GM12872 (cell line): ENCODE measurements at regions not wholly inside any gene's neighbourhood (a gene's known extent, or its start where the extent isn't known, plus 50 kb on each side); places are given as distances from the start of the nearest gene placed in this dataset.

Source experiments
- CTCF ChIP-seq: IDR thresholded peaks from 3 replicates; pipeline ENCODE4 v1.5.1; 2011; ENCODE audit warnings: low read depth, mild to moderate bottlenecking, low read length, moderate library complexity; ENCODE audit not compliant: insufficient read depth

- TF ChIP-seq CTCF: no peak
Observed at GRCh38 chr10:78739444-78740053, 329.2 kb upstream of the ZMIZ1 start.

- no peak for TF ChIP-seq CTCF
Observed at GRCh38 chr10:78740976-78741915, 327.5 kb upstream of the ZMIZ1 start.

GRCh38 chr10:78742406-78742729 is 326.4 kb upstream of the ZMIZ1 start:
- no peak for TF ChIP-seq CTCF

GRCh38 chr10:78742730-78743615 is 325.8 kb upstream of the ZMIZ1 start:
- TF ChIP-seq CTCF: no peak

GRCh38 chr10:78744056-78744455 is 324.7 kb upstream of the ZMIZ1 start:
- no peak for TF ChIP-seq CTCF

- TF ChIP-seq CTCF: no peak
Observed at GRCh38 chr10:78744491-78745090, 324.2 kb upstream of the ZMIZ1 start.
